HepG2 (cell line): ENCODE measurements at regions not wholly inside any gene's neighbourhood (a gene's known extent, or its start where the extent isn't known, plus 50 kb on each side); places are given as distances from the start of the nearest gene placed in this dataset.

Experiments
- ATAC-seq: fragments of 200-7000 bp; cut with Tn5 transposase; 3 replicates; pipeline ENCODE4 v1.9.1; 2020; ENCODE audit warnings: mild to moderate bottlenecking, moderate library complexity
- BruUV-seq: library from RNA; stranded (reverse); fragments of 400-500 nt; replicated peaks from 2 replicates; lab custom pipeline; 2021; lab: Mats Ljungman, UMichigan
- CTCF ChIA-PET: fragments of 300-600 bp; formaldehyde crosslinking; extraction: SDS; loops from one replicate; lab custom pipeline; 2021; ENCODE audit warnings: low total read pairs, inconsistent platforms, low intra/inter-chr PET ratio; lab: Yijun Ruan, JAX
- POLR2A ChIA-PET: fragments of 350-600 bp; sonication (Branson Sonifier 250); formaldehyde crosslinking; loops from one replicate; lab custom pipeline; 2020; ENCODE audit warnings: antibody characterized with exemption, inconsistent platforms; lab: Yijun Ruan, JAX
- DNase-seq: peaks from one replicate; pipeline ENCODE4 v3.0.0-alpha.2; 2015; ENCODE audit warnings: low spot score
- FAIRE-seq: peaks from 3 replicates; lab custom pipeline; 2011; peaks lifted over from hg19 to GRCh38; lab: Jason Lieb, UNC
- H2AFZ ChIP-seq: one replicate; pipeline ENCODE4 v1.6.1; 2011; ENCODE audit warnings: low read length, inconsistent platforms
- H3K27ac ChIP-seq: fragments of 300-600 bp; 3 replicates; pipeline ENCODE4 v1.8.0; 2011; ENCODE audit warnings: mixed run types, mild to moderate bottlenecking, mixed read lengths, low read length, inconsistent platforms; ENCODE audit not compliant: insufficient read depth; ENCODE audit errors: extremely low read length
- H3K27me3 ChIP-seq, 2 experiments: fragments of 200-600 bp in 1 of 2; 2 replicates in 1 of 2; 3 replicates in 1 of 2; pipeline versions ENCODE4 v1.6.0 to v1.8.0; 2011; ENCODE audit warnings: low read length in 2 of 2, mild to moderate bottlenecking in 2 of 2, moderate library complexity in 2 of 2, inconsistent platforms in 1 of 2; ENCODE audit not compliant: insufficient read depth in 2 of 2, control insufficient read depth in 1 of 2
- H3K36me3 ChIP-seq, 2 experiments: fragments of 200-600 bp in 1 of 2; replicated peaks in 1 of 2; 2 replicates in 1 of 2; 3 replicates in 1 of 2; pipeline versions ENCODE4 v1.5.1 to v1.8.0; 2011; ENCODE audit warnings: low read length in 2 of 2, inconsistent platforms in 1 of 2; ENCODE audit not compliant: insufficient read depth in 2 of 2, control insufficient read depth in 1 of 2
- H3K4me1 ChIP-seq: 2 replicates; pipeline ENCODE4 v1.5.1; 2012; ENCODE audit warnings: low read length, inconsistent platforms; ENCODE audit not compliant: insufficient read depth
- H3K4me2 ChIP-seq: 2 replicates; pipeline ENCODE4 v1.6.0; 2011; ENCODE audit warnings: low read depth, low read length, inconsistent platforms
- H3K4me3 ChIP-seq, 3 experiments: fragments of 200-600 bp in 1 of 3; sonication (generic), shearing (Covaris generic) in 1 of 3; replicated peaks in 1 of 3; 2 replicates each; pipeline ENCODE4 v1.5.1; 2011 to 2016; ENCODE audit warnings: low read length in 3 of 3, inconsistent platforms in 2 of 3, low read depth in 2 of 3, mild to moderate bottlenecking in 2 of 3, control low read depth in 1 of 3, mixed read lengths in 1 of 3; ENCODE audit not compliant: insufficient read depth in 1 of 3
- H3K79me2 ChIP-seq: one replicate; pipeline ENCODE4 v1.6.1; 2011; ENCODE audit warnings: low read length, inconsistent platforms; ENCODE audit not compliant: insufficient read depth
- H3K9ac ChIP-seq: 2 replicates; pipeline ENCODE4 v1.6.0; 2011; ENCODE audit warnings: mild to moderate bottlenecking, low read depth, low read length, inconsistent platforms; ENCODE audit not compliant: insufficient read depth
- H3K9me3 ChIP-seq: 2 replicates; pipeline ENCODE4 v1.5.1; 2012; ENCODE audit warnings: mild to moderate bottlenecking, low read length
- H4K20me1 ChIP-seq: 2 replicates; pipeline ENCODE4 v1.6.0; 2011; ENCODE audit warnings: inconsistent platforms, mild to moderate bottlenecking, low read length, moderate library complexity; ENCODE audit not compliant: insufficient read depth
- BRCA1 ChIP-seq: sonication (generic); formaldehyde crosslinking; IDR thresholded peaks from 2 replicates; pipeline ENCODE4 v1.4.0; 2020; ENCODE audit warnings: missing genetic modification reagents
- DNMT1 ChIP-seq: sonication (generic); formaldehyde crosslinking; IDR thresholded peaks from 2 replicates; pipeline ENCODE4 v1.5.1; 2020; ENCODE audit warnings: mild to moderate bottlenecking, missing genetic modification reagents
- FIP1L1 ChIP-seq: fragments of 200-400 bp; formaldehyde crosslinking; IDR thresholded peaks from 2 replicates; pipeline ENCODE4 v1.6.1; 2018; ENCODE audit warnings: low read depth, mild to moderate bottlenecking, low read length, moderate library complexity, borderline replicate concordance; ENCODE audit not compliant: insufficient read depth
- NPAS2 ChIP-seq: sonication (generic); formaldehyde crosslinking; IDR thresholded peaks from 2 replicates; pipeline ENCODE4 v1.8.0; 2022; ENCODE audit warnings: mild to moderate bottlenecking, missing genetic modification reagents, borderline replicate concordance
- PLRG1 ChIP-seq: fragments of 450-650 bp; conservative IDR thresholded peaks from 2 replicates; pipeline ENCODE4 v1.6.1; 2016
- RCOR2 ChIP-seq: IDR thresholded peaks from 2 replicates; pipeline ENCODE4 v1.6.1; 2016; ENCODE audit warnings: missing biosample characterization, missing genetic modification reagents
- SKIL ChIP-seq: sonication (generic); formaldehyde crosslinking; IDR thresholded peaks from 2 replicates; pipeline ENCODE4 v1.8.0; 2022; ENCODE audit warnings: missing genetic modification reagents, mild to moderate bottlenecking, moderate library complexity, borderline replicate concordance
- TCF12 ChIP-seq, 2 experiments: fragments of 450-650 bp in 1 of 2; sonication (generic) in 1 of 2; formaldehyde crosslinking in 1 of 2; IDR thresholded peaks; 2 replicates each; pipeline versions ENCODE4 v1.6.1 to v1.8.0; 2017 to 2022; ENCODE audit warnings: antibody characterized with exemption in 1 of 2, mild to moderate bottlenecking in 1 of 2, missing genetic modification reagents in 1 of 2, moderate library complexity in 1 of 2
- ZNF281 ChIP-seq: sonication (generic); formaldehyde crosslinking; IDR thresholded peaks from 2 replicates; pipeline ENCODE4 v1.4.0; 2020; ENCODE audit warnings: missing genetic modification reagents, borderline replicate concordance
- ZNF646 ChIP-seq: sonication (generic); formaldehyde crosslinking; IDR thresholded peaks from 2 replicates; pipeline ENCODE4 v1.9.0; 2021; ENCODE audit warnings: mild to moderate bottlenecking, missing genetic modification reagents
- ZNF703 ChIP-seq: sonication (generic); formaldehyde crosslinking; IDR thresholded peaks from 2 replicates; pipeline ENCODE4 v1.5.1; 2020; ENCODE audit warnings: missing genetic modification reagents, mild to moderate bottlenecking, moderate library complexity, borderline replicate concordance
- WGBS: methylation state at CpG from one replicate; pipeline ENCODE4 v1.1.6; 2017; ENCODE audit warnings: low lambda C conversion rate; 5-methylcytosine and 5-hydroxymethylcytosine counted together
- in situ Hi-C: cut with HindIII; loops from 2 replicates; pipeline ENCODE4 v1.10.0; 2017; ENCODE audit warnings: low pct_unique_long_range_greater_than_20kb; ENCODE audit not compliant: extremely low pct_ligation_motif_present
- intact Hi-C: fragments of 100-400 bp; cut with micrococcal nuclease; formaldehyde crosslinking; loops from one replicate; pipeline ENCODE4 v1.10.0; 2022; ENCODE audit not compliant: unreplicated experiment
- TF ChIP-seq, protein P1 (sequence below): sonication (generic); formaldehyde crosslinking; IDR thresholded peaks from 2 replicates; pipeline ENCODE4 v1.4.0; 2020; ENCODE audit warnings: low read depth, mild to moderate bottlenecking, missing genetic modification reagents

GRCh38 chr17:70274255-70274654 is 104.9 kb downstream of the KCNJ2 start:
- H3K4me1 ChIP-seq = no peaks in the 10 kb centered on the region
- POLR2A ChIA-PET = no interaction called here
- no peak overlapping the region for H3K4me2 ChIP-seq
- intact Hi-C loops = no loop called here
- H4K20me1 ChIP-seq = no peaks in the 10 kb centered on the region
- BruUV-seq = no TSS peak
- no peak for ATAC-seq
- H2AFZ ChIP-seq = no peak overlapping the region
- TF ChIP-seq DNMT1 (CRISPR knock-in tag) (no peak), SKIL (no peak), FIP1L1 (no peak), TCF12 (IDR thresholded peaks at IDR 0.05) (no peak), TCF12 (CRISPR knock-in tag; IDR thresholded peaks at IDR 0.05) (no peak), ZNF703 (CRISPR knock-in tag) (no peak), ZNF281 (CRISPR knock-in tag) (no peak), BRCA1 (CRISPR knock-in tag) (no peak), PLRG1 (no peak), NPAS2 (CRISPR knock-in tag) (no peak), ZNF646 (no peak), RCOR2 (no peak)
- TF ChIP-seq, protein P1, sequence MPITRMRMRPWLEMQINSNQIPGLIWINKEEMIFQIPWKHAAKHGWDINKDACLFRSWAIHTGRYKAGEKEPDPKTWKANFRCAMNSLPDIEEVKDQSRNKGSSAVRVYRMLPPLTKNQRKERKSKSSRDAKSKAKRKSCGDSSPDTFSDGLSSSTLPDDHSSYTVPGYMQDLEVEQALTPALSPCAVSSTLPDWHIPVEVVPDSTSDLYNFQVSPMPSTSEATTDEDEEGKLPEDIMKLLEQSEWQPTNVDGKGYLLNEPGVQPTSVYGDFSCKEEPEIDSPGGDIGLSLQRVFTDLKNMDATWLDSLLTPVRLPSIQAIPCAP = no peak
- TF ChIP-seq, all 625 proteins: peak for 0
- no peak for DNase-seq
- Histone ChIP-seq H3K79me2 (no peaks in the 10 kb centered on the region), H3K27me3 (no peaks in the 10 kb centered on the region), H3K4me3 (no peak overlapping the region), H3K36me3 (no peaks in the 10 kb centered on the region), H3K9ac (no peak overlapping the region), H3K9me3 (peaks cover 78% of the 10 kb centered on the region), H3K27ac (no peak overlapping the region)
- 0% methylated on average over 2 of the region's 2 CpGs for WGBS
- in situ Hi-C loops = no loop called here
- FAIRE-seq = no peak
- CTCF ChIA-PET = no interaction called here
